COR-L47 (cell line): ENCODE measurements at regions not wholly inside any gene's neighbourhood (a gene's known extent, or its start where the extent isn't known, plus 50 kb on each side); places are given as distances from the start of the nearest gene placed in this dataset.

ENCODE experiments used
- DNase-seq: peaks from one replicate; lab custom pipeline; 2025; lab: John Stamatoyannopoulos, UW

GRCh38 chr11:69970785-69971535 lies 107.2 kb upstream of the ANO1 start:
- DNase-seq = no peak

GRCh38 chr11:69971741-69972140 lies 106.4 kb upstream of the ANO1 start:
- no peak for DNase-seq

- peak; percentile 72 for DNase-seq
These were observed 105.7 kb upstream of the ANO1 start for GRCh38 chr11:69972351-69972802.

GRCh38 chr11:69974528-69974927 lies 103.6 kb upstream of the ANO1 start:
- DNase-seq = no peak

GRCh38 chr11:69975822-69976221 lies 102.3 kb upstream of the ANO1 start:
- DNase-seq = no peak

- DNase-seq = no peak
These were observed 101.3 kb upstream of the ANO1 start for GRCh38 chr11:69976794-69977193.

GRCh38 chr11:69977951-69978350 lies 100.2 kb upstream of the ANO1 start:
- DNase-seq = no peak

GRCh38 chr11:69978841-69979614 lies 99.1 kb upstream of the ANO1 start:
- no peak for DNase-seq

GRCh38 chr11:69979632-69980031 lies 98.5 kb upstream of the ANO1 start:
- no peak for DNase-seq

- no peak for DNase-seq
These were observed 96.9 kb upstream of the ANO1 start for GRCh38 chr11:69981119-69981784.

GRCh38 chr11:69982690-69983570 lies 95.2 kb upstream of the ANO1 start:
- no peak for DNase-seq

GRCh38 chr11:69983571-69983877 lies 94.6 kb upstream of the ANO1 start:
- DNase-seq = no peak

- DNase-seq = no peak
These were observed 94.1 kb upstream of the ANO1 start for GRCh38 chr11:69983897-69984438.

- no peak for DNase-seq
These were observed 93.5 kb upstream of the ANO1 start for GRCh38 chr11:69984457-69985261.

- no peak for DNase-seq
These were observed 92.8 kb upstream of the ANO1 start for GRCh38 chr11:69985331-69985640.

GRCh38 chr11:69985641-69986439 lies 92.3 kb upstream of the ANO1 start:
- no peak for DNase-seq

GRCh38 chr11:69986440-69986787 lies 91.7 kb upstream of the ANO1 start:
- no peak for DNase-seq

- no peak for DNase-seq
These were observed 91.3 kb upstream of the ANO1 start for GRCh38 chr11:69986830-69987229.

GRCh38 chr11:69992026-69992425 lies 86.1 kb upstream of the ANO1 start:
- DNase-seq = no peak

- DNase-seq = peak; percentile 66
These were observed 85.0 kb upstream of the ANO1 start for GRCh38 chr11:69992943-69993694.
